HT-29 (cell line): ENCODE measurements at regions not wholly inside any gene's neighbourhood (a gene's known extent, or its start where the extent isn't known, plus 50 kb on each side); places are given as distances from the start of the nearest gene placed in this dataset.

ENCODE experiments used
- DNase-seq: peaks from one replicate; pipeline ENCODE4 v3.0.0-alpha.2; 2015; ENCODE audit warnings: low spot score

- DNase-seq = no peak
Measured at GRCh38 chr16:64892835-64893785, 228.8 kb downstream of the CDH11 start.

- DNase-seq = no peak
Measured at GRCh38 chr16:64889446-64889845, 232.4 kb downstream of the CDH11 start.

DNA sequence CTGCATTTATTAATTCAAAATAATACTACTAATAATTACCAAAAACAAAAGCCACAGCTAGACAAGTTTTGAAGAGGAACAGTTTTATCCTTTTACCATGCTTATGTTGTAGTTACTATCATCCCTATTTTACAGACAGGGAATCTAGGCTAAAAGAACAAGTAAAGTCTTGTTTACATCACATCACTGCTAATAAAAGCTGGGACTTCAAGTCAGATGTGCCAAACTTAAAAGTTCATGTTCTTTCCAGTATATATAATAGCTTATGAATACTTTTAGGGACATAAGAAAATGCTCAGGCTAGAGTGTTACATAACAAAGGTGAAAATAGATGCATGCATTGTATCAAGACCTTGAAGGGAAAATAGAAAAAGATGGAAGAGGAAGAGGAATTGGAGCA lies 234.2 kb downstream of the CDH11 start:
- DNase-seq = no peak

- DNase-seq = no peak
Measured at GRCh38 chr16:64882078-64882784, 239.6 kb downstream of the CDH11 start.

GRCh38 chr16:64880994-64881393 lies 240.9 kb downstream of the CDH11 start:
- no peak for DNase-seq

DNA sequence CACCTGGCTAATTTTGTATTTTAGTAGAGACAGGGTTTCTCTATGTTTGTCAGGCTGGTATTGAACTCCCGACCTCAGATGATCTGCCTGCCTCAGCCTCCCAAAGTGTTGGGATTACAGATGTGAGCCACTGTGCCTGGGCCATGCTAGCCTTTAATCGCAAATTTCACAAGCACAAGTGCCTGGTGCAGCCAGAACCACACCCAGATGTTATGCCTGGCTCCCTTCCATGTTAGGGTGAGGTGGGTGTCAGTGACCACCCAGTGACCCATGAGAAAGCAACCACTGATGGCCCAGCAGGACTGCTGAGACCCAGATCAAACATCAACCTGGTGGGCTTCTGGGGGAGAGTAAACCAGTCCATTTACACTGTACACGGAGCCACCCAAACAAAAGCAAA lies 241.9 kb downstream of the CDH11 start:
- no peak for DNase-seq

DNA sequence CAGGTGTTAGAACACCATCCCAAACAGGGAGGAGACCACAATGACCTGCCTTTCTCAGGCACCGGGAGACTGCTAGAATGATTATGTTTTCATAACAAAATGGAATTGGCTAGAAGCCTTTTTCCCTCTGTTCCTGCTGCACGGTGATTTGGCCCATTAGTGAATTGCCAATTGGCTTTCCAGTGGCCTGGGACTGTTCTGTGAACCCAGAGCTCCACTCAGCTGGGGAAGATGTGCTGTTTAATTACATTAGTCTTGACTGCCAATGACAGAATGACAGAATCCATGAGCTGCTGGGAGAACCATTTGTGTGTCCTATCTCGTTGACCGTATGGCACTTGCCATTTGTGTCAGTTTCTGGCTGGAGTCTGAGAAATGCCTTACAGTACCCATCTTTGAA lies 242.9 kb downstream of the CDH11 start:
- DNase-seq = no peak

- DNase-seq = no peak
Measured at GRCh38 chr16:64872101-64872500, 249.8 kb downstream of the CDH11 start.

- no peak for DNase-seq
Measured at GRCh38 chr16:64870859-64871258, 251.0 kb downstream of the CDH11 start.

GRCh38 chr16:64869781-64870180 lies 252.1 kb downstream of the CDH11 start:
- no peak for DNase-seq

DNA sequence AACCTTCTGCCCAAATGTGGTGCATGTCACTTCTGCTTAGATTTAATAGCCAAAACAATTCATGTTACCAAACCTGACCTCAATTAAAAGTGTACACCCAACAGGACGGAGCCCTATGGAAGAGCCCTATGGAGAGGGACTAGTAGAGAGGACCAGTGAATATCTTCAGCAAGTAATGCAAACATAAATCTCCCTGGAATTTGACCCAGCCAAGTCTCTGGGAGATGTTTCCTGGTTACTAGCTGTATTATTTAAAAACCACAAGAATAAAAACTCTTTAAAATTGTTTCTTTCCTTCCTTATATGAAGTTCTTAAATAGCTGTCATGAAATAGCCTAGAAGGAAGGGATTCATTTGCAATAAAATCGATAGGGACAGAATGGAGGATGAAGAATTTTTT lies 255.8 kb downstream of the CDH11 start:
- DNase-seq = no peak

- DNase-seq = no peak
Measured at GRCh38 chr16:64865069-64865696, 256.7 kb downstream of the CDH11 start.

GRCh38 chr16:64864232-64864809 lies 257.5 kb downstream of the CDH11 start:
- no peak for DNase-seq

- DNase-seq = no peak
Measured at GRCh38 chr16:64858076-64858475, 263.8 kb downstream of the CDH11 start.

DNA sequence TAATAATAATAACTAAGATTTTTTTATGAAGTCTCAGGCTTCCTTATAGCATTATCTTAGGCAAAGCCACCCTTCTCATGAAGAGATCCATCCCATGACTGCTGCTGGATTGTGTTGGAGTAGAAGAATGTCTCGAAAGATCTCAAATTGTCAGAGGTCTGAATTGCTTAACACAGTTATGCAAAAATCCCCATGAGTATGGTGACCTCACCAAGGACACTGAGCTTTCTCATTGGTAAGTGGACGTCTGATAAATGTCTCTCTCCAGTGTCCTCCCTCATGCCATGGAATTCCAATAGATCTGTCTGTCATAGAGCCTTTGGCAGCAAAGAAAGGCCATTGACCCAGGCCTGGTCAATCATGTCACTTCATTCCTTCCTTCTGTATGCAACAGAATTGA lies 264.5 kb downstream of the CDH11 start:
- DNase-seq = no peak

DNA sequence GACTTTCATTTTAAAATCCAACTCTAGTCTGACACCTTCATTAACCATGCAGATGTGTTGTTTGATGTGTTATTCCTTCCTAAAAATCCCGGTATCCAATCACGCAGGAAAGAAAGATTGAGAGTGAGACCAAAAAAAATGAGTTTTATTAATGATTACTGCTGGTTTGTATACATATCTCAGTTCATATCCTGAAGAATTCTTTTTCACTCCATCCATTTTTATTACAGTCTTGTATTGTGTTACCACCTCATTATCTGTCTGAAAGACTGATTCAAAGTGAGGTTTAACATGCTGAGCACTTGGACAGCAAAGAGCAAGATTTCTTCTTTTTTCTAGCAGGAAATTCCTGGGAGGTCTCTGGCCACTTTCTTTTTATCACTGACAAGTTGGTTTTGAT lies 268.3 kb downstream of the CDH11 start:
- DNase-seq = no peak

DNA sequence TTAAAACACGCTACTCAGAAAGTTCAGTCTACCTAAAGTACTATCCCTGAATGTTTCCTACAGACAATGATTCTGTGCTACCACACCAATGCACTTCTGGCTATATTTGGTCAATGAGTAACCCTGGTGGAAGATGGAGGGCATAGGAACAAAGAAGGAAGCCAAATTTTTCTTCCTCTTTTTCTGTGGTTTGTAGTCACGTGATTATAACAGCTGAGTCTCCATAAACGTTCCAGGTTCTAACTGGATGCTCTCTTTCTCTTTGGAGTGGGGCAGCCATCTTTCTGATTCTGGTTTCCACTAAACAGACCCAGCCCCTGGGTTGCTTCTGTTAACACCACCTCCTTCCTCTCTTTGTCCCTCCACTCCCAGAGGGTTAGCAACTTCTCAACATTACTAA lies 274.9 kb downstream of the CDH11 start:
- no peak for DNase-seq

- no peak for DNase-seq
Measured at GRCh38 chr16:64845071-64845470, 276.8 kb downstream of the CDH11 start.

DNA sequence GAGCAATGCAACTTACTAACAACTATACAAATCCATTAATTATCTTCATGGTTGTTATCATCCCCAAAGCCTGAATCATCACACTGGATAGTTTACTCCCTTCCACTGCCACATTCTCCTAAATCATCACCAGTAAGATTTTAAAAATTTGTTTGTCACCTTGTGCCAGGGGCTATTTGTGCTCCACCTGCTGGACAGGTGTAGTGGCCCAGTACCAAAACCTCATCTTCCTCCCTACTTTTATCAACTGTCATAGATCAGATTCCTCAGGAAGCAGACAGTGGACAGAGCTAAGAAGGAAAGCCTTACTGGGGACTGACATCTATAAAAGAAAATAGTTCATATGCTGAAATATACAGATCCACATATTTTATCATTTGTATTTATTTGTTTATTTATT lies 280.4 kb downstream of the CDH11 start:
- no peak for DNase-seq

DNA sequence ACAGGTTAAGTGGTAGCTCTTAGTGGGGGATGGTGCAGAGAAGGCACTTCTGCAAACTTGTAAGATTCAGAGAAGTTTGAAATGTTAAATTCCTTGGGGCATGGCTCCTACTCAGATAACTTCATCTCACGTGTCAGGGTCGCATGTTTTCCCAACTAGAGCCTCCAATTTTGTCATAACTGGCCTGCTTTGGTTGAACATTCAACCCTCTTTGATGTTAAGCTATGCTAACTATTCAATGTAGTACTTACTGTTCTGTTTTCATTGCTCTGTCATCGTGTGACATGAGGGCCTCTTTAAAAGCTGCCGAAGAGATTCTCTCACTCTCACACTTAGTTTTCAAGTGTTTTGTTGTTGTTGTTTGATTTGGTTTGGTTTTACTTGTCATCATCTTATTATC lies 280.8 kb downstream of the CDH11 start:
- no peak for DNase-seq

- DNase-seq = no peak
Measured at GRCh38 chr16:64830653-64831052, 291.2 kb downstream of the CDH11 start.

- DNase-seq = no peak
Measured at GRCh38 chr16:64829678-64830077, 292.2 kb downstream of the CDH11 start.
